IPS DF 6.9 (cell line): ENCODE measurements at regions not wholly inside any gene's neighbourhood (a gene's known extent, or its start where the extent isn't known, plus 50 kb on each side); places are given as distances from the start of the nearest gene placed in this dataset.
"Not testable (repeated sequence)": the region's sequence is repeated elsewhere in the genome, so short reads cannot be mapped to it uniquely, and the experiment has no call there.

ENCODE experiments used
- DNase-seq: peaks from one replicate; pipeline ENCODE4 v3.0.0-alpha.2; 2013; ENCODE audit warnings: low read depth, low spot score
- H3K27ac ChIP-seq: one replicate; pipeline ENCODE4 v1.5.1; 2013; ENCODE audit warnings: low read length, control low read depth
- H3K27me3 ChIP-seq: 2 replicates; pipeline ENCODE4 v1.6.1; 2013; ENCODE audit warnings: mild to moderate bottlenecking, low read length; ENCODE audit not compliant: control insufficient read depth, insufficient read depth
- H3K36me3 ChIP-seq: 2 replicates; pipeline ENCODE4 v1.6.1; 2013; ENCODE audit warnings: low read length; ENCODE audit not compliant: control insufficient read depth, insufficient read depth
- H3K4me1 ChIP-seq: 2 replicates; pipeline ENCODE4 v1.6.1; 2013; ENCODE audit warnings: low read length; ENCODE audit not compliant: control insufficient read depth, insufficient read depth
- H3K4me3 ChIP-seq: 2 replicates; pipeline ENCODE4 v1.5.1; 2013; ENCODE audit warnings: mild to moderate bottlenecking, low read length
- H3K9me3 ChIP-seq: 2 replicates; pipeline ENCODE4 v1.6.1; 2013; ENCODE audit warnings: low read length, inconsistent platforms; ENCODE audit not compliant: control insufficient read depth, insufficient read depth
- WGBS: extraction: QIAGEN DNeasy Blood & Tissue Kit; methylation state at CpG from one replicate; pipeline ENCODE4 v1.1.7; 2013; ENCODE audit warnings: mixed read lengths, missing lambda C conversion rate; ENCODE audit not compliant: insufficient read length, insufficient coverage; 5-methylcytosine and 5-hydroxymethylcytosine counted together

GRCh38 chr9:65384759-65385654 is 100.0 kb upstream of the FOXD4L5 start:
- H3K9me3 ChIP-seq, DNase-seq, H3K27ac ChIP-seq, H3K27me3 ChIP-seq, H3K4me3 ChIP-seq, H3K4me1 ChIP-seq, H3K36me3 ChIP-seq: not testable (repeated sequence)
- no CpG with 5 or more reads among the region's 61 CpGs for WGBS

DNA sequence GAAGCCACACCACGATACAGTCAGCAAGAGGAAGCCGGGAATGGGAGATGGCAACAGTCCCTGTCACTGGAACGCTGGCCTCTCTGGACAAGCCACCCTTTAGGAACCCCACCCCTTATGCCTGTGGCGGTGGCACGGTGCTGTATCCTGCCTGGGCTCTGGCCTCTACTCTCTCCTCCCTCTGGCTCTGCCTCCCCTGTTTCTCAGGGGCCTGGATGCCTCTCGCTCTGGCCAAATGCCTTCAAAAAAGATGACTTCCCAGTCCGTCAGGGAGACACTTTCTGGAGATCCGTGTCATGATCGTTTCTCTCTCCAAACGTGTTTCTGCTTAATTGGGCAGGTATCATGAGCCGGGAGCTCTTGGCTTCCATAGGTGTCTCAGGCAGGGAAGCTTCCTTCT is 99.1 kb upstream of the FOXD4L5 start:
- not testable (repeated sequence) for H3K36me3 ChIP-seq, H3K27ac ChIP-seq, H3K4me1 ChIP-seq, DNase-seq, H3K4me3 ChIP-seq, H3K9me3 ChIP-seq, H3K27me3 ChIP-seq
- WGBS: no CpG with 5 or more reads among the region's 11 CpGs

DNA sequence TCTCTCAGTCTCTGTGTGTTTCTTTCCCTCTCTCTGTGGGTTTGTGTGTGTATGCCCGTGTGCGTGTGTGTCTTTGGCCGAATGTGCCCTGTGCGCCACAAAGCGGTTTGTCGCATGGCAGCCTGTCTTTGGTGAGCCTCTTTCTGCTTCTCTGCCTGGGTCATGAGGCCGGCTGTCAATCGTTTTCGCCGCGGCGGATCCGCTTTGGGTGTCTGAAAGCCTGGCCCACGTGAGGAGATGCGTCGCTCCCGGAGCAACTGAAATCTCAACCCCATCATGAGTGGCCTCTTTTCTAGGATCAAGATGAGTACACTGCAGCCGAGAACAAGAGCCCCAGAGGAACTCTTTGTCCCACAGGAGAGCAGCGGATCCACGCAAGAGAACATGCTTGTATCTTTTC is 98.6 kb upstream of the FOXD4L5 start:
- H3K27me3 ChIP-seq, H3K9me3 ChIP-seq, H3K4me3 ChIP-seq, H3K36me3 ChIP-seq, H3K27ac ChIP-seq, DNase-seq, H3K4me1 ChIP-seq: not testable (repeated sequence)
- WGBS: no CpG with 5 or more reads among the region's 20 CpGs

DNA sequence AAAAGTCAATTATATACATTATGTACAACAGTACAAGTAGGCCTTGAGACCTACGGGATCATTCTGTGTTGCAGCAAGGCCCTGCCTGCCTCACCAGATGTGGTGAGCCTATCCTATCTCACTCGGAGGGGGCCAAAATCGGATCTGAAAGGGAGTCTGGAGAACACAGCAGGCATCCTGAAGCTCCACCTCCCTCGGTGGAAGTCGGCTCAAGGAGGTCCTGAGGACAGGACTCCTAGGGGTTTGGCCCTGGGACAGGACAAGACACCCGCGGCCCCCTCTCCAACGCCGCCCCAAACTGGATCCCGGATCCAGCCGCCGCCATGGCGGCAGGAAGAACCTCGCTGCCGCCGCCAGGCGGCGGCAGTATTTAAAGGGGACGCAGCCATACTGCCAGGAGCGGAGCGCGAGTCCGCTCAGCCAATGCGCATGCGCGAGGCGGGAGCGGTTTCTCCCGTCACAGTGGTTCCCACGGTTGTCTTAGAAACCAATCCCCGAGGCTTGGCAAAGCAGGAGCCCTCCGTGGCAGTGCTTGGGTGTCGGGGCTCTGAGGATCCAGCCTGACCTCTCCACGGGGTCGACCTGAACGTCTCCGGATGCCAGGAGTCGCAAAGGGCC is 97.8 kb upstream of the FOXD4L5 start:
- H3K4me3 ChIP-seq: not testable (repeated sequence)

More for the DNA sequence above, 97.8 kb upstream of the FOXD4L5 start:
- H3K9me3 ChIP-seq, H3K27ac ChIP-seq, H3K36me3 ChIP-seq, DNase-seq, H3K4me1 ChIP-seq, H3K27me3 ChIP-seq: not testable (repeated sequence)
- WGBS: no CpG with 5 or more reads among the region's 38 CpGs
